HepG2 (cell line): ENCODE measurements at regions not wholly inside any gene's neighbourhood (a gene's known extent, or its start where the extent isn't known, plus 50 kb on each side); places are given as distances from the start of the nearest gene placed in this dataset.

Experiments
- ATAC-seq: fragments of 200-7000 bp; cut with Tn5 transposase; 3 replicates; pipeline ENCODE4 v1.9.1; 2020; ENCODE audit warnings: mild to moderate bottlenecking, moderate library complexity
- BruUV-seq: library from RNA; stranded (reverse); fragments of 400-500 nt; replicated peaks from 2 replicates; lab custom pipeline; 2021; lab: Mats Ljungman, UMichigan
- CTCF ChIA-PET: fragments of 300-600 bp; formaldehyde crosslinking; extraction: SDS; loops from one replicate; lab custom pipeline; 2021; ENCODE audit warnings: low total read pairs, inconsistent platforms, low intra/inter-chr PET ratio; lab: Yijun Ruan, JAX
- POLR2A ChIA-PET: fragments of 350-600 bp; sonication (Branson Sonifier 250); formaldehyde crosslinking; loops from one replicate; lab custom pipeline; 2020; ENCODE audit warnings: antibody characterized with exemption, inconsistent platforms; lab: Yijun Ruan, JAX
- DNase-seq: peaks from one replicate; pipeline ENCODE4 v3.0.0-alpha.2; 2015; ENCODE audit warnings: low spot score
- FAIRE-seq: peaks from 3 replicates; lab custom pipeline; 2011; peaks lifted over from hg19 to GRCh38; lab: Jason Lieb, UNC
- H2AFZ ChIP-seq: one replicate; pipeline ENCODE4 v1.6.1; 2011; ENCODE audit warnings: low read length, inconsistent platforms
- H3K27ac ChIP-seq: fragments of 300-600 bp; 3 replicates; pipeline ENCODE4 v1.8.0; 2011; ENCODE audit warnings: mixed run types, mild to moderate bottlenecking, mixed read lengths, low read length, inconsistent platforms; ENCODE audit not compliant: insufficient read depth; ENCODE audit errors: extremely low read length
- H3K27me3 ChIP-seq, 2 experiments: fragments of 200-600 bp in 1 of 2; 2 replicates in 1 of 2; 3 replicates in 1 of 2; pipeline versions ENCODE4 v1.6.0 to v1.8.0; 2011; ENCODE audit warnings: low read length in 2 of 2, mild to moderate bottlenecking in 2 of 2, moderate library complexity in 2 of 2, inconsistent platforms in 1 of 2; ENCODE audit not compliant: insufficient read depth in 2 of 2, control insufficient read depth in 1 of 2
- H3K36me3 ChIP-seq, 2 experiments: fragments of 200-600 bp in 1 of 2; replicated peaks in 1 of 2; 2 replicates in 1 of 2; 3 replicates in 1 of 2; pipeline versions ENCODE4 v1.5.1 to v1.8.0; 2011; ENCODE audit warnings: low read length in 2 of 2, inconsistent platforms in 1 of 2; ENCODE audit not compliant: insufficient read depth in 2 of 2, control insufficient read depth in 1 of 2
- H3K4me1 ChIP-seq: 2 replicates; pipeline ENCODE4 v1.5.1; 2012; ENCODE audit warnings: low read length, inconsistent platforms; ENCODE audit not compliant: insufficient read depth
- H3K4me2 ChIP-seq: 2 replicates; pipeline ENCODE4 v1.6.0; 2011; ENCODE audit warnings: low read depth, low read length, inconsistent platforms
- H3K4me3 ChIP-seq, 3 experiments: fragments of 200-600 bp in 1 of 3; sonication (generic), shearing (Covaris generic) in 1 of 3; replicated peaks in 1 of 3; 2 replicates each; pipeline ENCODE4 v1.5.1; 2011 to 2016; ENCODE audit warnings: low read length in 3 of 3, inconsistent platforms in 2 of 3, low read depth in 2 of 3, mild to moderate bottlenecking in 2 of 3, control low read depth in 1 of 3, mixed read lengths in 1 of 3; ENCODE audit not compliant: insufficient read depth in 1 of 3
- H3K79me2 ChIP-seq: one replicate; pipeline ENCODE4 v1.6.1; 2011; ENCODE audit warnings: low read length, inconsistent platforms; ENCODE audit not compliant: insufficient read depth
- H3K9ac ChIP-seq: 2 replicates; pipeline ENCODE4 v1.6.0; 2011; ENCODE audit warnings: mild to moderate bottlenecking, low read depth, low read length, inconsistent platforms; ENCODE audit not compliant: insufficient read depth
- H3K9me3 ChIP-seq: 2 replicates; pipeline ENCODE4 v1.5.1; 2012; ENCODE audit warnings: mild to moderate bottlenecking, low read length
- H4K20me1 ChIP-seq: 2 replicates; pipeline ENCODE4 v1.6.0; 2011; ENCODE audit warnings: inconsistent platforms, mild to moderate bottlenecking, low read length, moderate library complexity; ENCODE audit not compliant: insufficient read depth
- FOXM1 ChIP-seq: sonication (generic); formaldehyde crosslinking; IDR thresholded peaks from 2 replicates; pipeline ENCODE4 v1.5.0; 2020; ENCODE audit warnings: missing genetic modification reagents
- GZF1 ChIP-seq: sonication (generic); formaldehyde crosslinking; IDR thresholded peaks from 2 replicates; pipeline ENCODE4 v1.5.1; 2020; ENCODE audit warnings: mild to moderate bottlenecking, missing genetic modification reagents
- HNRNPH1 ChIP-seq: fragments of 200-400 bp; formaldehyde crosslinking; optimal IDR thresholded peaks from 2 replicates; pipeline ENCODE3; 2017; ENCODE audit warnings: mild to moderate bottlenecking, low read depth, low read length
- KAT8 ChIP-seq: IDR thresholded peaks from 2 replicates; pipeline ENCODE4 v1.6.1; 2016; ENCODE audit warnings: missing genetic modification reagents, missing compliant biosample characterization
- NFE2 ChIP-seq: sonication (generic); formaldehyde crosslinking; IDR thresholded peaks from 2 replicates; pipeline ENCODE4 v1.4.0; 2020; ENCODE audit warnings: missing genetic modification reagents
- RFXANK ChIP-seq: IDR thresholded peaks from 2 replicates; pipeline ENCODE4 v1.6.1; 2016
- SMAD9 ChIP-seq: sonication (generic); formaldehyde crosslinking; IDR thresholded peaks from 2 replicates; pipeline ENCODE4 v1.5.1; 2020; ENCODE audit warnings: mild to moderate bottlenecking, missing genetic modification reagents
- SRSF1 ChIP-seq: fragments of 200-400 bp; formaldehyde crosslinking; optimal IDR thresholded peaks from 2 replicates; pipeline ENCODE3; 2017; ENCODE audit warnings: mild to moderate bottlenecking, low read depth, low read length, moderate library complexity
- ZFP1 ChIP-seq: IDR thresholded peaks from 2 replicates; pipeline ENCODE4 v1.6.1; 2016
- ZNF12 ChIP-seq: sonication (generic); formaldehyde crosslinking; IDR thresholded peaks from 2 replicates; pipeline ENCODE4 v1.5.0; 2020; ENCODE audit warnings: missing genetic modification reagents
- ZNF207 ChIP-seq: fragments of 450-650 bp; IDR thresholded peaks from 2 replicates; pipeline ENCODE4 v1.6.1; 2016; ENCODE audit warnings: antibody characterized with exemption, borderline replicate concordance
- ZNF674 ChIP-seq: sonication (generic); formaldehyde crosslinking; IDR thresholded peaks from 2 replicates; pipeline ENCODE4 v1.5.0; 2020; ENCODE audit warnings: low read depth, mild to moderate bottlenecking, missing genetic modification reagents
- ZNF746 ChIP-seq: sonication (generic); formaldehyde crosslinking; IDR thresholded peaks from 2 replicates; pipeline ENCODE4 v1.8.0; 2022; ENCODE audit warnings: mild to moderate bottlenecking, missing genetic modification reagents
- WGBS: methylation state at CpG from one replicate; pipeline ENCODE4 v1.1.6; 2017; ENCODE audit warnings: low lambda C conversion rate; 5-methylcytosine and 5-hydroxymethylcytosine counted together
- in situ Hi-C: cut with HindIII; loops from 2 replicates; pipeline ENCODE4 v1.10.0; 2017; ENCODE audit warnings: low pct_unique_long_range_greater_than_20kb; ENCODE audit not compliant: extremely low pct_ligation_motif_present
- intact Hi-C: fragments of 100-400 bp; cut with micrococcal nuclease; formaldehyde crosslinking; loops from one replicate; pipeline ENCODE4 v1.10.0; 2022; ENCODE audit not compliant: unreplicated experiment
- TF ChIP-seq, protein P1 (sequence below): sonication (generic); formaldehyde crosslinking; IDR thresholded peaks from 2 replicates; pipeline ENCODE4 v1.4.0; 2020; ENCODE audit warnings: mild to moderate bottlenecking, missing genetic modification reagents
- TF ChIP-seq, protein P2 (sequence below): IDR thresholded peaks from 2 replicates; pipeline ENCODE4 v1.6.1; 2012; ENCODE audit warnings: low read depth, low read length, improper control_type of control experiment

DNA sequence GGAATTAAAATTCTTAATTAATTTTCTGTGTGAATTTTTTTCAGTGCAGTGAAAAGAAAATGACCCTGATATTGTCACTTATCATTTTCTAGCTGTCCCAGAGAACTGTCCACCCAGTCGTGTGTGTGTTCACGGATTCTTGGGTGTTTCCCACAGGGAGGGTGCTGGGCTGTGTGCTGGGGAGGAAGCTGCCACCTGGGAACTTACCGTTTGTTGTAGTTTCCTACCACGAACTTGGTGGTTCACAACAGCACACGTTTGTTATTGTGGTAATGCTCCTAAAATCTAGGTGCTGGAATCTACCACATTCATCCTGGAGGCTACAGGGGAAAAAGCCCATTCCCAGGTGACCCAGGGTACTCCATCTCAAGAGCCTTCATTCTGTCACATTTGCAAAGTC lies 276.1 kb downstream of the GLRX3 start (continued):
- TF ChIP-seq, protein P1, sequence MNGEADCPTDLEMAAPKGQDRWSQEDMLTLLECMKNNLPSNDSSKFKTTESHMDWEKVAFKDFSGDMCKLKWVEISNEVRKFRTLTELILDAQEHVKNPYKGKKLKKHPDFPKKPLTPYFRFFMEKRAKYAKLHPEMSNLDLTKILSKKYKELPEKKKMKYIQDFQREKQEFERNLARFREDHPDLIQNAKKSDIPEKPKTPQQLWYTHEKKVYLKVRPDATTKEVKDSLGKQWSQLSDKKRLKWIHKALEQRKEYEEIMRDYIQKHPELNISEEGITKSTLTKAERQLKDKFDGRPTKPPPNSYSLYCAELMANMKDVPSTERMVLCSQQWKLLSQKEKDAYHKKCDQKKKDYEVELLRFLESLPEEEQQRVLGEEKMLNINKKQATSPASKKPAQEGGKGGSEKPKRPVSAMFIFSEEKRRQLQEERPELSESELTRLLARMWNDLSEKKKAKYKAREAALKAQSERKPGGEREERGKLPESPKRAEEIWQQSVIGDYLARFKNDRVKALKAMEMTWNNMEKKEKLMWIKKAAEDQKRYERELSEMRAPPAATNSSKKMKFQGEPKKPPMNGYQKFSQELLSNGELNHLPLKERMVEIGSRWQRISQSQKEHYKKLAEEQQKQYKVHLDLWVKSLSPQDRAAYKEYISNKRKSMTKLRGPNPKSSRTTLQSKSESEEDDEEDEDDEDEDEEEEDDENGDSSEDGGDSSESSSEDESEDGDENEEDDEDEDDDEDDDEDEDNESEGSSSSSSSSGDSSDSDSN (CRISPR knock-in tag), result no peak
- TF ChIP-seq GZF1 (CRISPR knock-in tag) (no peak), ZNF674 (CRISPR knock-in tag) (no peak), ZNF746 (CRISPR knock-in tag) (no peak)
- TF ChIP-seq, protein P2, sequence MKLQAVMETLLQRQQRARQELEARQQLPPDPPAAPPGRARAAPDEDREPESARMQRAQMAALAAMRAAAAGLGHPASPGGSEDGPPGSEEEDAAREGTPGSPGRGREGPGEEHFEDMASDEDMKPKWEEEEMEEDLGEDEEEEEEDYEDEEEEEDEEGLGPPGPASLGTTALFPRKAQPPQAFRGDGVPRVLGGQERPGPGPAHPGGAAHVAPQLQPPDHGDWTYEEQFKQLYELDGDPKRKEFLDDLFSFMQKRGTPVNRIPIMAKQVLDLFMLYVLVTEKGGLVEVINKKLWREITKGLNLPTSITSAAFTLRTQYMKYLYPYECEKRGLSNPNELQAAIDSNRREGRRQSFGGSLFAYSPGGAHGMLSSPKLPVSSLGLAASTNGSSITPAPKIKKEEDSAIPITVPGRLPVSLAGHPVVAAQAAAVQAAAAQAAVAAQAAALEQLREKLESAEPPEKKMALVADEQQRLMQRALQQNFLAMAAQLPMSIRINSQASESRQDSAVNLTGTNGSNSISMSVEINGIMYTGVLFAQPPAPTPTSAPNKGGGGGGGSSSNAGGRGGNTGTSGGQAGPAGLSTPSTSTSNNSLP, result no peak
- TF ChIP-seq, all 625 proteins: peak for 0

DNA sequence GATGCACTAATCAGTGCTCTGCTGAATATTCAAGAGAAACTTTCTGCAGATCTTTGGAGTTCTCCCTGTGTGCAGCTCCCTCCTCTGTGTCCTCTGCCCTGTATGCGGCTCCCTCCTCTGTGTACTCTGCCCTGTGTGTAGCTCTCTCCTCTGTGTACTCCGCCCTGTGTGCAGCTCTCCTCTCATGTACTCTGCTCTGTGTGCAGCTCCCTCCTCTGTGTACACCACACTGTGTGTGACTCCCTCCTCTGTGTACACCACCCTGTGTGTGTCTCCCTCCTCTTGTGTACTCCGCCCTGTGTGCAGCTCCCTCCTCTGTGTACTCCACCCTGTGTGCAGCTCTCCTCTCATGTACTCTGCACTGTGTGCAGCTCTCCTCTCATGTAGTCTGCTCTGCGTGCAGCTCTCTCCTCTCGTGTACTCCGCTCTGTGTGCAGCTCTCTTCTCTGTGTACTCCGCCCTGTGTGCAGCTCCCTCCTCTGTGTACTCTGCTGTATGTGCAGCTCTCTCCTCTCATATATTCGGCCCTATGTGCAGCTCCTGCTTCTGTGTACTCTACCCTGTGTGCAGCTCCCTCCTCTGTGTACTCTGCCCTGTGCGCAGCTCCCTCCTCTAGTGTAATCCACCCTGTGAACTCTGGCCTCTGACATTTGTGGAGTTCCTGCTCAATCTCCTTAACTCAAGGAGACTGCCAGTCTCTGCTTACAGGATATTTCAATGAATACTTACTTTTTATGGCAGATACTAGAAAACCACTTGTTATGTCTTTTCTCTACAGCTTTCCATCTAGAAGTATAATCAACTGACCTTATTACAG lies 280.4 kb downstream of the GLRX3 start:
- ATAC-seq (no peak), FAIRE-seq (no peak), DNase-seq (no peak)
- ChIA-PET CTCF (no interaction called here), POLR2A (no interaction called here)
- H3K4me3 ChIP-seq, result no peak overlapping the region
- H3K4me2 ChIP-seq, result no peak overlapping the region
- no peaks in the 10 kb centered on the region; a peak in 1 of 5 replicates for H3K27me3 ChIP-seq
- TF ChIP-seq ZFP1 (CRISPR knock-in tag) (no peak), SMAD9 (CRISPR knock-in tag) (no peak), RFXANK (no peak), SRSF1 (no peak), ZNF207 (no peak), NFE2 (CRISPR knock-in tag) (no peak), HNRNPH1 (no peak), KAT8 (CRISPR knock-in tag) (no peak), FOXM1 (CRISPR knock-in tag) (no peak), ZNF12 (CRISPR knock-in tag) (no peak)
- no peaks in the 10 kb centered on the region for H4K20me1 ChIP-seq
- H3K4me1 ChIP-seq, result no peaks in the 10 kb centered on the region
- no peaks in the 10 kb centered on the region for H3K79me2 ChIP-seq
- no peak overlapping the region for H2AFZ ChIP-seq
- peaks cover 8% of the 10 kb centered on the region; the same call in 1 of the 2 replicates for H3K9me3 ChIP-seq
- 42% methylated on average over 9 of the region's 9 CpGs for WGBS
- intact Hi-C loops, result no loop called here
- BruUV-seq, result no TSS peak
- H3K27ac ChIP-seq, result no peak overlapping the region
- no peak overlapping the region for H3K9ac ChIP-seq
- no peaks in the 10 kb centered on the region for H3K36me3 ChIP-seq
- in situ Hi-C loops, result no loop called here
